Erythroblast (primary cell): ENCODE measurements at regions not wholly inside any gene's neighbourhood (a gene's known extent, or its start where the extent isn't known, plus 50 kb on each side); places are given as distances from the start of the nearest gene placed in this dataset.

ENCODE experiments used
- GATA1 ChIP-seq: IDR thresholded peaks from 2 replicates; pipeline ENCODE4 v1.6.1; 2011; ENCODE audit warnings: low read depth, mild to moderate bottlenecking, control low read depth, low read length, moderate library complexity
- POLR2A ChIP-seq: IDR thresholded peaks from 2 replicates; pipeline ENCODE4 v1.6.1; 2011; ENCODE audit warnings: mild to moderate bottlenecking, low read length

DNA sequence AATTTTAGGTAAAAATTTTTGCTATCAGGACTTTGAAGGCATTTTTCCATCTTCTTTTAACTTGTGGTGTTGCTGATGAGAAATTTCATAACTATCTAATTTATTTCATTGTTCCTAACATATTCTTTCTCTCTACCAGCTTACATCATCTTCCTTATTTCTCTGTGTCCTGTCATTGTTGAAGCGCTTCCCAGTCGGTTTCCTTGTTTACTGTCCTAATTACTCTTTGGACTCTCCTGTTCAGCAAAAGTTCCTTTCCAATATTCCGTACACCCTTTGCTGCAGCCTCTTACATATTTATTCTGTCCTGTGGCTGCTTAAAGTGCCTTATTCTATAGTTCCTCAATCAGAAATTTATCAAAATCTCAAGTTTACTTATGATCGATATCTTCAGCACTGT is 609.0 kb upstream of the FZD8 start:
- TF ChIP-seq POLR2A (no peak), GATA1 (no peak)
